Calu3 (cell line): ENCODE measurements at regions not wholly inside any gene's neighbourhood (a gene's known extent, or its start where the extent isn't known, plus 50 kb on each side); places are given as distances from the start of the nearest gene placed in this dataset.

Source experiments
- BruUV-seq: library from RNA; stranded (reverse); fragments of 400-500 nt; replicated peaks from 2 replicates; lab custom pipeline; 2021; lab: Mats Ljungman, UMichigan
- CTCF ChIA-PET: fragments of 300-600 bp; sonication (Branson Sonifier 250); formaldehyde crosslinking; loops from one replicate; lab custom pipeline; 2022; ENCODE audit warnings: antibody characterized with exemption; lab: Charles Lee
- DNase-seq: peaks from one replicate; pipeline ENCODE4 v3.0.0; 2022
- H3K27ac Mint-ChIP-seq: one replicate; pipeline ENCODE4 v1.8.0; 2022; ENCODE audit warnings: mixed read lengths; ENCODE audit not compliant: unreplicated experiment
- H3K27me3 Mint-ChIP-seq: one replicate; pipeline ENCODE4 v1.8.0; 2022; ENCODE audit warnings: mixed read lengths; ENCODE audit not compliant: unreplicated experiment
- H3K36me3 Mint-ChIP-seq: one replicate; pipeline ENCODE4 v1.8.0; 2022; ENCODE audit warnings: mild to moderate bottlenecking, moderate library complexity, mixed read lengths; ENCODE audit not compliant: insufficient read depth, unreplicated experiment
- H3K4me1 Mint-ChIP-seq: one replicate; pipeline ENCODE4 v1.8.0; 2022; ENCODE audit warnings: mild to moderate bottlenecking, low read depth, mixed read lengths; ENCODE audit not compliant: unreplicated experiment
- H3K4me3 Mint-ChIP-seq: one replicate; pipeline ENCODE4 v1.8.0; 2022; ENCODE audit warnings: mild to moderate bottlenecking, low read depth, moderate library complexity, mixed read lengths; ENCODE audit not compliant: unreplicated experiment
- H3K9me3 Mint-ChIP-seq: one replicate; pipeline ENCODE4 v1.8.0; 2022; ENCODE audit warnings: low read depth, mixed read lengths; ENCODE audit not compliant: unreplicated experiment
- intact Hi-C: fragments of 100-400 bp; cut with micrococcal nuclease; formaldehyde crosslinking; loops from one replicate; pipeline ENCODE4 v1.10.0; 2022; ENCODE audit not compliant: unreplicated experiment
- TF ChIP-seq, protein P1 (sequence below): fragments of 200-600 bp; IDR thresholded peaks from one replicate; pipeline ENCODE4 v1.8.0; 2022; ENCODE audit warnings: antibody characterized with exemption; ENCODE audit not compliant: unreplicated experiment

DNA sequence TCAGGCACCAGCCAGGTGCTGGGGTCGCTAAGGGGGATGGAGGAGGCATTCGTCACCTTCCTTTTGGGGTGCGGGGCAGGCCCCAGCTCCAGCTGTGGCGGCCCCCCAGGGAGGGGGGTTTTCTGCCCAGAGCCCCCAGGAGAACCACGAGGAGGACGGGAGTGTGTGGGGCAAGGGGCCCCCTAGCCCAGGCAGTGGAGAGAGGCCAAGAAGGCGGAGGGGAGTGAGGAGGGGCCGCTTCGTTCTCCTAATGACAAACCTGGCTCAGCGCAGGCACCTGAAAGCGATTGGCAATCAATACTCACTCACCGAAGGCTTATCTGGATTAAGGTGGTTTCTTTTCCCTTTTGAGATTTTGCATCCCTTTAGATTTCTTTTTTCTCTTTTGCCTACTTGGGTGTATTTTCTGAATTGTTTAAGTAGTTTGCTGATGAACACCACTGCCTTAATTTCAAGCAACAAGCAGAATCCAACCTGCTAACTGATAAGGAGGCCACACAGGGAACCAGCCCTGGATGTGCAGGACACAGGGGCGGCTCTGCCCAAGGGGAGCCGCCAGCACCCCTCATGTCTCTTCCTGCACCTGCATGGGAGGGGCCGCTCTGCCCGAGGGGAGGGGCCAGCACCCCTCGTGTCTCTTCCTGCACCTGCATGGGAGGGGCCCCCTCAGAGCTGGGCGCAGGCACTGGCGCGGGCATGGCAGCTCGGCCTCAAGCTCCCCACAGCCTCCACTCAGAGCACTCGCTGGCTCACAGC is 122.3 kb downstream of the BRD1 start:
- Mint-ChIP-seq H3K9me3 (peaks cover 9% of the 10 kb centered on the region), H3K4me3 (no peak overlapping the region), H3K27me3 (peaks cover 43% of the 10 kb centered on the region), H3K27ac (no peak overlapping the region), H3K4me1 (no peaks in the 10 kb centered on the region), H3K36me3 (no peaks in the 10 kb centered on the region)
- DNase-seq = no peak
- CTCF ChIA-PET = no interaction called here
- TF ChIP-seq, protein P1, sequence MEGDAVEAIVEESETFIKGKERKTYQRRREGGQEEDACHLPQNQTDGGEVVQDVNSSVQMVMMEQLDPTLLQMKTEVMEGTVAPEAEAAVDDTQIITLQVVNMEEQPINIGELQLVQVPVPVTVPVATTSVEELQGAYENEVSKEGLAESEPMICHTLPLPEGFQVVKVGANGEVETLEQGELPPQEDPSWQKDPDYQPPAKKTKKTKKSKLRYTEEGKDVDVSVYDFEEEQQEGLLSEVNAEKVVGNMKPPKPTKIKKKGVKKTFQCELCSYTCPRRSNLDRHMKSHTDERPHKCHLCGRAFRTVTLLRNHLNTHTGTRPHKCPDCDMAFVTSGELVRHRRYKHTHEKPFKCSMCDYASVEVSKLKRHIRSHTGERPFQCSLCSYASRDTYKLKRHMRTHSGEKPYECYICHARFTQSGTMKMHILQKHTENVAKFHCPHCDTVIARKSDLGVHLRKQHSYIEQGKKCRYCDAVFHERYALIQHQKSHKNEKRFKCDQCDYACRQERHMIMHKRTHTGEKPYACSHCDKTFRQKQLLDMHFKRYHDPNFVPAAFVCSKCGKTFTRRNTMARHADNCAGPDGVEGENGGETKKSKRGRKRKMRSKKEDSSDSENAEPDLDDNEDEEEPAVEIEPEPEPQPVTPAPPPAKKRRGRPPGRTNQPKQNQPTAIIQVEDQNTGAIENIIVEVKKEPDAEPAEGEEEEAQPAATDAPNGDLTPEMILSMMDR = no peak
- intact Hi-C loops = no loop called here
- no TSS peak for BruUV-seq

GRCh38 chr22:49704345-49705215 is 123.1 kb downstream of the BRD1 start:
- no peaks in the 10 kb centered on the region for H3K36me3 Mint-ChIP-seq
- H3K27ac Mint-ChIP-seq = no peak overlapping the region
- CTCF ChIA-PET = no interaction called here
- intact Hi-C loops = no loop called here
- peaks cover 9% of the 10 kb centered on the region for H3K9me3 Mint-ChIP-seq
- no peaks in the 10 kb centered on the region for H3K4me1 Mint-ChIP-seq
- H3K27me3 Mint-ChIP-seq = peaks cover 42% of the 10 kb centered on the region
- no peak for DNase-seq
- TF ChIP-seq, protein P1 = no peak
- BruUV-seq = no TSS peak
- no peak overlapping the region for H3K4me3 Mint-ChIP-seq

DNA sequence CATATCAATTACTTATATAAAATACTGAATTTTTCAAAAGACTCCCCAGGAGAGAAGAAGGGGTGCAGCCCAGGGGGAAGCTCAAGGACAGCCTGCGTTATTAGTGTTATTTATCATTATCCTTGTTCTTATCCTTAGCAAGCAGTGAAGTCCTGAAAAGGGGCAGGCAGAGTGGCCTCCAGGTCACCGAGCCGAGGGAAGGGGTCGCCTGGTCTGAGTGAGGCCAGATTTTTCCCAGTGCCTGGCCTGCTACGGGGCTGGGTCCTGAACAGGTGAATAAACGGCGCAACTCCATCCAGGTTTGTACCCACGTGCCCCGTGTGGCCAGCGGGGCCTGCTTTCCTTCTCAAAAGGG is 123.7 kb downstream of the BRD1 start:
- DNase-seq = no peak
- no peak overlapping the region for H3K4me3 Mint-ChIP-seq
- peaks cover 39% of the 10 kb centered on the region for H3K27me3 Mint-ChIP-seq
- no peaks in the 10 kb centered on the region for H3K4me1 Mint-ChIP-seq
- H3K27ac Mint-ChIP-seq = no peak overlapping the region
- intact Hi-C loops = no loop called here
- CTCF ChIA-PET = no interaction called here
- H3K9me3 Mint-ChIP-seq = peaks cover 9% of the 10 kb centered on the region
- BruUV-seq = no TSS peak
- no peaks in the 10 kb centered on the region for H3K36me3 Mint-ChIP-seq
- TF ChIP-seq, protein P1 = no peak

GRCh38 chr22:49703505-49703904 is 124.2 kb downstream of the BRD1 start:
- Mint-ChIP-seq H3K27ac (no peak overlapping the region), H3K4me3 (no peak overlapping the region), H3K27me3 (peaks cover 39% of the 10 kb centered on the region), H3K9me3 (peaks cover 9% of the 10 kb centered on the region), H3K4me1 (no peaks in the 10 kb centered on the region), H3K36me3 (no peaks in the 10 kb centered on the region)
- no TSS peak for BruUV-seq
- CTCF ChIA-PET = no interaction called here
- TF ChIP-seq, protein P1 = no peak
- intact Hi-C loops = no loop called here
- DNase-seq = no peak
